Esophagus muscularis mucosa (tissue), 4 donors: ENCODE measurements at regions not wholly inside any gene's neighbourhood (a gene's known extent, or its start where the extent isn't known, plus 50 kb on each side); places are given as distances from the start of the nearest gene placed in this dataset.
A peak's percentile ranks its signal among the peaks of the same experiment; 100 is the strongest.

Experiments used
- DNase-seq: peaks from one replicate; pipeline ENCODE4 v3.0.0-alpha.2; 2017; ENCODE audit errors: extremely low spot score
- H3K27ac ChIP-seq, 4 donors: fragments of 200-600 bp; sonication (generic); replicated peaks in 1 of 4; 1 replicate in 3 of 4; 2 replicates in 1 of 4; pipeline ENCODE4 v1.5.1; 2016 to 2019; ENCODE audit warnings: mild to moderate bottlenecking in 1 of 4
- H3K27me3 ChIP-seq, 4 donors: fragments of 200-600 bp; sonication (generic); one replicate each; pipeline versions ENCODE4 v1.5.1 to v1.6.0; 2016 to 2019
- H3K36me3 ChIP-seq, 4 donors: fragments of 200-600 bp; sonication (generic); one replicate each; pipeline ENCODE4 v1.5.1; 2016 to 2019
- H3K4me1 ChIP-seq, 4 donors: fragments of 200-600 bp; sonication (generic); one replicate each; pipeline ENCODE4 v1.5.1; 2016 to 2019
- H3K4me3 ChIP-seq, 4 donors: fragments of 200-600 bp; sonication (generic); 1 replicate in 2 of 4; 2 replicates in 2 of 4; pipeline ENCODE4 v1.5.1; 2016 to 2019; ENCODE audit warnings: mild to moderate bottlenecking in 4 of 4, moderate library complexity in 1 of 4
- H3K9me3 ChIP-seq, 4 donors: fragments of 200-600 bp; sonication (generic); 1 replicate in 3 of 4; 2 replicates in 1 of 4; pipeline ENCODE4 v1.5.1; 2016 to 2019
- CTCF ChIP-seq, 3 experiments: fragments of 200-600 bp in 2 of 3; fragments of 450-650 bp in 1 of 3; sonication (generic) in 2 of 3; IDR thresholded peaks; one replicate each; pipeline ENCODE4 v1.5.1; 2017 to 2019; ENCODE audit warnings: antibody characterized with exemption in 3 of 3, mild to moderate bottlenecking in 2 of 3, moderate library complexity in 1 of 3
- EP300 ChIP-seq: sonication (generic); formaldehyde crosslinking; IDR thresholded peaks from one replicate; pipeline ENCODE4 v1.6.1; 2017; ENCODE audit warnings: antibody characterized with exemption
- POLR2A ChIP-seq: fragments of 450-650 bp; IDR thresholded peaks from one replicate; pipeline ENCODE4 v1.6.1; 2017; ENCODE audit warnings: antibody characterized with exemption, moderate library complexity, mild to moderate bottlenecking, low read depth
- POLR2AphosphoS5 ChIP-seq, 2 donors: sonication (generic); formaldehyde crosslinking; IDR thresholded peaks; one replicate each; pipeline ENCODE4 v1.6.1; 2017; ENCODE audit warnings: antibody characterized with exemption in 2 of 2
- WGBS: methylation state at CpG from one replicate; pipeline ENCODE4 v1.1.5; 2018; 5-methylcytosine and 5-hydroxymethylcytosine counted together
- intact Hi-C: fragments of 100-400 bp; cut with DNase I; formaldehyde crosslinking; loops from one replicate; pipeline ENCODE4 v1.15.1; 2023

- no peaks in the 10 kb centered on the region for H3K36me3 ChIP-seq
- no peak overlapping the region for H3K27ac ChIP-seq
- no peak overlapping the region for H3K4me3 ChIP-seq
- no peaks in the 10 kb centered on the region for H3K27me3 ChIP-seq
- TF ChIP-seq CTCF (IDR thresholded peaks at IDR 0.05), result no peak
- TF ChIP-seq EP300, result no peak
- no peak for TF ChIP-seq POLR2A
- no peak for TF ChIP-seq POLR2AphosphoS5 (IDR thresholded peaks at IDR 0.05)
- H3K4me1 ChIP-seq, result peaks cover 0 to 27% (median 11%) of the 10 kb centered on the region in 4 donors
- H3K9me3 ChIP-seq, result no peaks in the 10 kb centered on the region
- intact Hi-C loops, result no loop called here
- no peak for DNase-seq
Observed at GRCh38 chr1:193340331-193340730, 153.9 kb upstream of the B3GALT2 start.

- no peaks in the 10 kb centered on the region for H3K27me3 ChIP-seq
Observed at GRCh38 chr1:193339401-193339800, 153.0 kb upstream of the B3GALT2 start.

GRCh38 chr1:193338194-193338593 lies 151.8 kb upstream of the B3GALT2 start:
- Histone ChIP-seq H3K27me3 (no peaks in the 10 kb centered on the region), H3K9me3 (peaks cover 0 to 10% (median 3%) of the 10 kb centered on the region in 4 donors), H3K4me1 (peaks cover 0 to 31% (median 12%) of the 10 kb centered on the region in 4 donors), H3K4me3 (no peak overlapping the region), H3K27ac (no peak overlapping the region), H3K36me3 (no peaks in the 10 kb centered on the region)
- intact Hi-C loops, result no loop called here
- no peak for DNase-seq
- 60% methylated on average over 2 of the region's 2 CpGs for WGBS
- TF ChIP-seq EP300 (no peak), POLR2A (no peak), CTCF (IDR thresholded peaks at IDR 0.05) (no peak), POLR2AphosphoS5 (IDR thresholded peaks at IDR 0.05) (no peak)

More at GRCh38 chr1:193339401-193339800, 153.0 kb upstream of the B3GALT2 start:
- intact Hi-C loops, result no loop called here
- TF ChIP-seq CTCF (IDR thresholded peaks at IDR 0.05), result no peak
- TF ChIP-seq POLR2A, result no peak
- TF ChIP-seq POLR2AphosphoS5 (IDR thresholded peaks at IDR 0.05), result no peak
- TF ChIP-seq EP300, result no peak
- no peaks in the 10 kb centered on the region for H3K36me3 ChIP-seq
- H3K4me3 ChIP-seq, result no peak overlapping the region
- DNase-seq, result no peak
- 82% methylated on average over 4 of the region's 4 CpGs for WGBS
- H3K4me1 ChIP-seq, result peaks cover 0 to 31% (median 12%) of the 10 kb centered on the region in 4 donors
- H3K27ac ChIP-seq, result no peak overlapping the region
- H3K9me3 ChIP-seq, result no peaks in the 10 kb centered on the region

- intact Hi-C loops, result no loop called here
- WGBS, result 17% methylated on average over 1 of the region's 1 CpG
- TF ChIP-seq EP300 (no peak), POLR2AphosphoS5 (IDR thresholded peaks at IDR 0.05) (no peak), CTCF (IDR thresholded peaks at IDR 0.05) (no peak), POLR2A (no peak)
- Histone ChIP-seq H3K4me1 (peaks cover 0 to 17% (median 8%) of the 10 kb centered on the region in 4 donors), H3K4me3 (no peak overlapping the region), H3K36me3 (no peaks in the 10 kb centered on the region), H3K27me3 (no peaks in the 10 kb centered on the region), H3K9me3 (peaks cover 0 to 23% (median 3%) of the 10 kb centered on the region in 4 donors), H3K27ac (peak overlapping the region in 1 of 4 donors; percentile 25)
- no peak for DNase-seq
Observed at GRCh38 chr1:193335806-193336428, 149.5 kb upstream of the B3GALT2 start.

GRCh38 chr1:193333166-193333565 lies 146.8 kb upstream of the B3GALT2 start:
- H3K36me3 ChIP-seq, result no peaks in the 10 kb centered on the region
- H3K27ac ChIP-seq, result no peak overlapping the region
- intact Hi-C loops, result no loop called here
- TF ChIP-seq POLR2AphosphoS5 (IDR thresholded peaks at IDR 0.05) (no peak), EP300 (no peak), POLR2A (no peak), CTCF (IDR thresholded peaks at IDR 0.05) (no peak)
- no peak overlapping the region for H3K4me3 ChIP-seq
- peaks cover 0 to 14% (median 7%) of the 10 kb centered on the region in 4 donors for H3K4me1 ChIP-seq
- peaks cover 0 to 23% (median 3%) of the 10 kb centered on the region in 4 donors for H3K9me3 ChIP-seq
- DNase-seq, result no peak
- 93% methylated on average over 3 of the region's 3 CpGs for WGBS
- no peaks in the 10 kb centered on the region for H3K27me3 ChIP-seq
